HepG2 (cell line): ENCODE measurements at regions not wholly inside any gene's neighbourhood (a gene's known extent, or its start where the extent isn't known, plus 50 kb on each side); places are given as distances from the start of the nearest gene placed in this dataset.
A peak's percentile ranks its signal among the peaks of the same experiment; 100 is the strongest.

Experiments
- ATAC-seq: fragments of 200-7000 bp; cut with Tn5 transposase; 3 replicates; pipeline ENCODE4 v1.9.1; 2020; ENCODE audit warnings: mild to moderate bottlenecking, moderate library complexity
- BruUV-seq: library from RNA; stranded (reverse); fragments of 400-500 nt; replicated peaks from 2 replicates; lab custom pipeline; 2021; lab: Mats Ljungman, UMichigan
- CTCF ChIA-PET: fragments of 300-600 bp; formaldehyde crosslinking; extraction: SDS; loops from one replicate; lab custom pipeline; 2021; ENCODE audit warnings: low total read pairs, inconsistent platforms, low intra/inter-chr PET ratio; lab: Yijun Ruan, JAX
- POLR2A ChIA-PET: fragments of 350-600 bp; sonication (Branson Sonifier 250); formaldehyde crosslinking; loops from one replicate; lab custom pipeline; 2020; ENCODE audit warnings: antibody characterized with exemption, inconsistent platforms; lab: Yijun Ruan, JAX
- DNase-seq: peaks from one replicate; pipeline ENCODE4 v3.0.0-alpha.2; 2015; ENCODE audit warnings: low spot score
- FAIRE-seq: peaks from 3 replicates; lab custom pipeline; 2011; peaks lifted over from hg19 to GRCh38; lab: Jason Lieb, UNC
- H2AFZ ChIP-seq: one replicate; pipeline ENCODE4 v1.6.1; 2011; ENCODE audit warnings: low read length, inconsistent platforms
- H3K27ac ChIP-seq: fragments of 300-600 bp; 3 replicates; pipeline ENCODE4 v1.8.0; 2011; ENCODE audit warnings: mixed run types, mild to moderate bottlenecking, mixed read lengths, low read length, inconsistent platforms; ENCODE audit not compliant: insufficient read depth; ENCODE audit errors: extremely low read length
- H3K27me3 ChIP-seq, 2 experiments: fragments of 200-600 bp in 1 of 2; 2 replicates in 1 of 2; 3 replicates in 1 of 2; pipeline versions ENCODE4 v1.6.0 to v1.8.0; 2011; ENCODE audit warnings: low read length in 2 of 2, mild to moderate bottlenecking in 2 of 2, moderate library complexity in 2 of 2, inconsistent platforms in 1 of 2; ENCODE audit not compliant: insufficient read depth in 2 of 2, control insufficient read depth in 1 of 2
- H3K36me3 ChIP-seq, 2 experiments: fragments of 200-600 bp in 1 of 2; replicated peaks in 1 of 2; 2 replicates in 1 of 2; 3 replicates in 1 of 2; pipeline versions ENCODE4 v1.5.1 to v1.8.0; 2011; ENCODE audit warnings: low read length in 2 of 2, inconsistent platforms in 1 of 2; ENCODE audit not compliant: insufficient read depth in 2 of 2, control insufficient read depth in 1 of 2
- H3K4me1 ChIP-seq: 2 replicates; pipeline ENCODE4 v1.5.1; 2012; ENCODE audit warnings: low read length, inconsistent platforms; ENCODE audit not compliant: insufficient read depth
- H3K4me2 ChIP-seq: 2 replicates; pipeline ENCODE4 v1.6.0; 2011; ENCODE audit warnings: low read depth, low read length, inconsistent platforms
- H3K4me3 ChIP-seq, 3 experiments: fragments of 200-600 bp in 1 of 3; sonication (generic), shearing (Covaris generic) in 1 of 3; replicated peaks in 1 of 3; 2 replicates each; pipeline ENCODE4 v1.5.1; 2011 to 2016; ENCODE audit warnings: low read length in 3 of 3, inconsistent platforms in 2 of 3, low read depth in 2 of 3, mild to moderate bottlenecking in 2 of 3, control low read depth in 1 of 3, mixed read lengths in 1 of 3; ENCODE audit not compliant: insufficient read depth in 1 of 3
- H3K79me2 ChIP-seq: one replicate; pipeline ENCODE4 v1.6.1; 2011; ENCODE audit warnings: low read length, inconsistent platforms; ENCODE audit not compliant: insufficient read depth
- H3K9ac ChIP-seq: 2 replicates; pipeline ENCODE4 v1.6.0; 2011; ENCODE audit warnings: mild to moderate bottlenecking, low read depth, low read length, inconsistent platforms; ENCODE audit not compliant: insufficient read depth
- H3K9me3 ChIP-seq: 2 replicates; pipeline ENCODE4 v1.5.1; 2012; ENCODE audit warnings: mild to moderate bottlenecking, low read length
- H4K20me1 ChIP-seq: 2 replicates; pipeline ENCODE4 v1.6.0; 2011; ENCODE audit warnings: inconsistent platforms, mild to moderate bottlenecking, low read length, moderate library complexity; ENCODE audit not compliant: insufficient read depth
- FOSL2 ChIP-seq: sonication (generic); formaldehyde crosslinking; IDR thresholded peaks from 2 replicates; pipeline ENCODE4 v1.4.0; 2020; ENCODE audit warnings: missing genetic modification reagents
- MZF1 ChIP-seq: sonication (generic); formaldehyde crosslinking; IDR thresholded peaks from 2 replicates; pipeline ENCODE4 v1.8.1; 2023; ENCODE audit warnings: mild to moderate bottlenecking, missing genetic modification reagents, borderline replicate concordance
- PCBP1 ChIP-seq: fragments of 200-400 bp; formaldehyde crosslinking; IDR thresholded peaks from 2 replicates; pipeline ENCODE4 v1.6.1; 2017; ENCODE audit warnings: mild to moderate bottlenecking, low read depth, low read length, borderline replicate concordance
- ZC3H13 ChIP-seq: sonication (generic); formaldehyde crosslinking; IDR thresholded peaks from 2 replicates; pipeline ENCODE4 v1.8.1; 2023; ENCODE audit warnings: mild to moderate bottlenecking, missing genetic modification reagents, moderate library complexity
- ZNF546 ChIP-seq: sonication (generic); formaldehyde crosslinking; conservative IDR thresholded peaks from 2 replicates; pipeline ENCODE4 v1.8.1; 2023; ENCODE audit warnings: mild to moderate bottlenecking, missing genetic modification reagents
- ZNF556 ChIP-seq: sonication (generic); formaldehyde crosslinking; IDR thresholded peaks from 2 replicates; pipeline ENCODE4 v1.4.0; 2020; ENCODE audit warnings: mild to moderate bottlenecking, missing genetic modification reagents, borderline replicate concordance
- ZNF770 ChIP-seq: sonication (generic); formaldehyde crosslinking; IDR thresholded peaks from 2 replicates; pipeline ENCODE4 v1.5.0; 2020; ENCODE audit warnings: mild to moderate bottlenecking, missing genetic modification reagents
- WGBS: methylation state at CpG from one replicate; pipeline ENCODE4 v1.1.6; 2017; ENCODE audit warnings: low lambda C conversion rate; 5-methylcytosine and 5-hydroxymethylcytosine counted together
- in situ Hi-C: cut with HindIII; loops from 2 replicates; pipeline ENCODE4 v1.10.0; 2017; ENCODE audit warnings: low pct_unique_long_range_greater_than_20kb; ENCODE audit not compliant: extremely low pct_ligation_motif_present
- intact Hi-C: fragments of 100-400 bp; cut with micrococcal nuclease; formaldehyde crosslinking; loops from one replicate; pipeline ENCODE4 v1.10.0; 2022; ENCODE audit not compliant: unreplicated experiment

DNA sequence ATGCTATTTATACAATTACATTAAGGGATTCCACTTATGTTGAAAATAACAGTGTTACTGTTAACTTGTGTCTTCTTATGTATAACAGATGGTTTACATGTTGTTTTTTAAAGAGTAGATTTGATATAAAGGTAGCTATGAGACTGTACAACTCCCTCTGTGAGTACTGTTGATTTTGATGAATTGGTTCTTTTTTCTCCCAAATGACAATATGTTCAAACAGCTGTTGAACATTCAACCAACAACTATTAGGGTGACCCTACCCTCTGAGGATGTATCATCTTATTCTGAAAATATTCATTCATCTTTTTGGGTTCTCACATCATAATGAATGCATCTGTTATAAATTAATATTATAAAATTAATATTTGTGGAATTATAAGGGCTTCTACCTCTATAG, 456.9 kb upstream of the MGAT4C start (continued):
- TF ChIP-seq ZC3H13 (CRISPR knock-in tag): no peak
- TF ChIP-seq ZNF770 (CRISPR knock-in tag): no peak
- no peak for TF ChIP-seq ZNF546 (CRISPR knock-in tag)
- no peak for TF ChIP-seq ZNF556

DNA sequence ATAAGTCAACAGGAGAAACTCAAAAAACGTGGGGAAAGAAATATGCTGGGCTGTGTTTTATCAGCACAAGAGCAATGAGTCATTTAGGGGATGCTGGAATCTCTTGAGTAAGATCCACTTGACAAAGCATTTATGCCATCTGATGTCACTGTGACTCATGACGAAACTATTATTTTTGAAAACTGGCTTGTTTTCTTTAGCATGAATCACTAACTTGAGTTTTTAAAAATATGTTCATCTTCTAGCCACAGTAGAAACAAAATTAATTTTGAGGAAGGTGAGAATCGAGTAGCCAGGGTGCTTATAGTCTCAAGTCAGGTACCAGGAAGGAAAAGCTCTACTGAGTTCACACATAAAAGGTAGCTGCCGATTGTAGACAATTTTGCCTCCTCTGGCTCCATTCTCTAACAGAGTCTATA, 456.2 kb upstream of the MGAT4C start:
- no peaks in the 10 kb centered on the region for H3K27me3 ChIP-seq
- peaks cover 35% of the 10 kb centered on the region for H3K9me3 ChIP-seq
- no peak for FAIRE-seq
- intact Hi-C loops: no loop called here
- TF ChIP-seq PCBP1 (no peak), FOSL2 (CRISPR knock-in tag) (0 out of 2 replicates have a peak, but pooled peaks have one; percentile 19), MZF1 (CRISPR knock-in tag) (no peak)
- no peak overlapping the region for H3K4me2 ChIP-seq
- no TSS peak for BruUV-seq
- ChIA-PET POLR2A (no interaction called here), CTCF (no interaction called here)
- in situ Hi-C loops: no loop called here
- H3K4me1 ChIP-seq: no peaks in the 10 kb centered on the region
- peak; percentile 41 for DNase-seq
- no peaks in the 10 kb centered on the region for H3K36me3 ChIP-seq
- ATAC-seq: no peak
- WGBS: 18% methylated on average over 4 of the region's 4 CpGs
- no peaks in the 10 kb centered on the region for H3K79me2 ChIP-seq
- H3K27ac ChIP-seq: no peak overlapping the region
- no peak overlapping the region for H2AFZ ChIP-seq
- H4K20me1 ChIP-seq: no peaks in the 10 kb centered on the region
- H3K4me3 ChIP-seq: no peak overlapping the region
- H3K9ac ChIP-seq: no peak overlapping the region
